ENCODE measurements at regions not wholly inside any gene's neighbourhood (a gene's known extent, or its start where the extent isn't known, plus 50 kb on each side); places are given as distances from the start of the nearest gene placed in this dataset.

GRCh38 chr6:93165850-93166430 lies 253.4 kb downstream of the EPHA7 start:
- no peaks in the 10 kb centered on the region for H3K27me3 ChIP-seq (replicated peaks; ENCODE audit: control insufficient read depth, insufficient read depth, low read length)
- H3K36me3 ChIP-seq (ENCODE audit: control insufficient read depth, insufficient read depth, low read length) = no peaks in the 10 kb centered on the region
- DNase-seq (ENCODE audit: extremely low read depth, insufficient read length) = no peak
- TF ChIP-seq, protein P1, sequence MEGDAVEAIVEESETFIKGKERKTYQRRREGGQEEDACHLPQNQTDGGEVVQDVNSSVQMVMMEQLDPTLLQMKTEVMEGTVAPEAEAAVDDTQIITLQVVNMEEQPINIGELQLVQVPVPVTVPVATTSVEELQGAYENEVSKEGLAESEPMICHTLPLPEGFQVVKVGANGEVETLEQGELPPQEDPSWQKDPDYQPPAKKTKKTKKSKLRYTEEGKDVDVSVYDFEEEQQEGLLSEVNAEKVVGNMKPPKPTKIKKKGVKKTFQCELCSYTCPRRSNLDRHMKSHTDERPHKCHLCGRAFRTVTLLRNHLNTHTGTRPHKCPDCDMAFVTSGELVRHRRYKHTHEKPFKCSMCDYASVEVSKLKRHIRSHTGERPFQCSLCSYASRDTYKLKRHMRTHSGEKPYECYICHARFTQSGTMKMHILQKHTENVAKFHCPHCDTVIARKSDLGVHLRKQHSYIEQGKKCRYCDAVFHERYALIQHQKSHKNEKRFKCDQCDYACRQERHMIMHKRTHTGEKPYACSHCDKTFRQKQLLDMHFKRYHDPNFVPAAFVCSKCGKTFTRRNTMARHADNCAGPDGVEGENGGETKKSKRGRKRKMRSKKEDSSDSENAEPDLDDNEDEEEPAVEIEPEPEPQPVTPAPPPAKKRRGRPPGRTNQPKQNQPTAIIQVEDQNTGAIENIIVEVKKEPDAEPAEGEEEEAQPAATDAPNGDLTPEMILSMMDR (IDR thresholded peaks at IDR 0.05; ENCODE audit: insufficient read depth, low read length, poor library complexity, severe bottlenecking) = no peak
- no peak overlapping the region for H3K4me3 ChIP-seq (replicated peaks; ENCODE audit: low read depth, low read length)

DNA sequence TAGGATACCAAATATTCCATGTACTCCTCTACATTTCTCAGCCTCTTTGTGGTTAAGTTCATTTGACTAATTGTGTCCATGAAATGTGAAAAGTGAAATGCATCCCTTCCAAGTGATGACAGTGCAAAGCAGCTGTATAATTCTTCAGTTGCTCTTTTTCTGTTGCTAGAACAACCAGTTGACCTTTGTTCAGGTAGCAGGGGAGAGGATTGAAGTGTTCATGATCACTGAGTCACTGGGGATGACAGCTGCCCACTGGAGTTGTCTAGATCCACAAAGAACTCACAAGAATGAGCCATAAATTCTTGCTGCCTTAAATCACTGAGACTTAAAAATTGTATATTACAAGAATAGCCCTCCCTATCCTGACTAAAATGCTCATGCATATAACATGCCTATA lies 254.6 kb downstream of the EPHA7 start:
- Histone ChIP-seq H3K4me3 (replicated peaks; ENCODE audit: low read depth, low read length) (no peak overlapping the region), H3K27me3 (replicated peaks; ENCODE audit: control insufficient read depth, insufficient read depth, low read length) (no peaks in the 10 kb centered on the region), H3K36me3 (ENCODE audit: control insufficient read depth, insufficient read depth, low read length) (no peaks in the 10 kb centered on the region)
- DNase-seq (ENCODE audit: extremely low read depth, insufficient read length) = no peak
- TF ChIP-seq, protein P1 (IDR thresholded peaks at IDR 0.05; ENCODE audit: insufficient read depth, low read length, poor library complexity, severe bottlenecking) = no peak

DNA sequence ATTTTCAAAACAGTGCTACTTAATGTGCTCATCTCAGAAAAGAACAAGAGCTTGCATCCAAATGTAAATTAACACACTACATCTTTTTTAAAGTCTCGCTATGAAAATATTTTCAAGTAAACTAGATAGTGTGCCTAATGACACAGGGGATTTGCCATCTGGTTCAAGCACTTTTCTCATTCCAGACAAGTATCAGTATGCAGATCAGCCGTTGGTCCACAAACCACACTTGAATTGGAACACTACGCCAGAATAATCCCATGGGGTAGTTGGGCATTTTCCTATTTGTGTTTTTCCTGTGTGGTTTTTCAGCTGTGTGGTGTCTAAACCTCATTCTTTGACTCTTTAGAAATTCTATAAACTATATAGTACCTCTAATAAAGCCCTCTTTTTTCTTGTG lies 256.2 kb downstream of the EPHA7 start:
- Histone ChIP-seq H3K27me3 (replicated peaks; ENCODE audit: control insufficient read depth, insufficient read depth, low read length) (no peaks in the 10 kb centered on the region), H3K36me3 (ENCODE audit: control insufficient read depth, insufficient read depth, low read length) (no peaks in the 10 kb centered on the region), H3K4me3 (replicated peaks; ENCODE audit: low read depth, low read length) (no peak overlapping the region)
- TF ChIP-seq, protein P1 (IDR thresholded peaks at IDR 0.05; ENCODE audit: insufficient read depth, low read length, poor library complexity, severe bottlenecking) = no peak
- DNase-seq (ENCODE audit: extremely low read depth, insufficient read length) = no peak

- no peak for DNase-seq (ENCODE audit: extremely low read depth, insufficient read length)
- Histone ChIP-seq H3K27me3 (replicated peaks; ENCODE audit: control insufficient read depth, insufficient read depth, low read length) (no peaks in the 10 kb centered on the region), H3K36me3 (ENCODE audit: control insufficient read depth, insufficient read depth, low read length) (no peaks in the 10 kb centered on the region), H3K4me3 (replicated peaks; ENCODE audit: low read depth, low read length) (no peak overlapping the region)
- TF ChIP-seq, protein P1 (IDR thresholded peaks at IDR 0.05; ENCODE audit: insufficient read depth, low read length, poor library complexity, severe bottlenecking) = no peak
These were observed 279.8 kb downstream of the EPHA7 start for GRCh38 chr6:93139408-93140081.

DNA sequence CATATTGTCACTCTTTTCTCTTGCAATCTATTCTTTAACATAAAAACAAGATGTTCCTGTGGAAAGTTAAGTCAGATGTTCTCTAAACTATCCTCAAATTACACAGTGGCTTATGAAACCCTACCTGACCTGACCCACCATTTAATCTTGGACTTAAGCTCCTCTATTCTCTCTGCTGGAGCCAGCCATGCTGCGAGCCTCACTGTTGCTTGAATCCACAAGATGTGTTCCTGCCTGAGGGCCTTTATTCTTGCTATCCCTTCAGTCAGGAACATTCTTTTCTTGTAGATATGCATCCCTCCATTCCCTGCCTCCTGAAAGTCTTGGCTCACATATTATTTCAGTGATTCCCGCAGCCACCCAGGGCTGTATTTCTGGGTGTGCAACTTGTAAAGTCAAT lies 283.2 kb downstream of the EPHA7 start:
- TF ChIP-seq, protein P1 (IDR thresholded peaks at IDR 0.05; ENCODE audit: insufficient read depth, low read length, poor library complexity, severe bottlenecking) = no peak
- DNase-seq (ENCODE audit: extremely low read depth, insufficient read length) = no peak
- Histone ChIP-seq H3K27me3 (replicated peaks; ENCODE audit: control insufficient read depth, insufficient read depth, low read length) (no peaks in the 10 kb centered on the region), H3K36me3 (ENCODE audit: control insufficient read depth, insufficient read depth, low read length) (no peaks in the 10 kb centered on the region), H3K4me3 (replicated peaks; ENCODE audit: low read depth, low read length) (no peak overlapping the region)
